ENCODE measurements at regions not wholly inside any gene's neighbourhood (a gene's known extent, or its start where the extent isn't known, plus 50 kb on each side); places are given as distances from the start of the nearest gene placed in this dataset.

- TF ChIP-seq POLR2AphosphoS5 (IDR thresholded peaks at IDR 0.05; ENCODE audit: low read depth, low read length) (no peak), REST (IDR thresholded peaks at IDR 0.05; ENCODE audit: insufficient read depth in 1 of 2, low read depth in 2 of 2, low read length in 2 of 2) (no peak), SIN3A (IDR thresholded peaks at IDR 0.05; ENCODE audit: borderline replicate concordance, insufficient read depth, low read length) (no peak), TAF1 (IDR thresholded peaks at IDR 0.05; ENCODE audit: borderline replicate concordance, insufficient read depth, low read length) (no peak), FOXP2 (optimal IDR thresholded peaks at IDR 0.05; ENCODE audit: borderline replicate concordance, extremely low read depth, extremely low read length, insufficient read depth) (no peak)
Observed at GRCh38 chr12:25868193-25868592, 90.3 kb upstream of the RASSF8 start.
